GM19467 (cell line): ENCODE measurements at regions not wholly inside any gene's neighbourhood (a gene's known extent, or its start where the extent isn't known, plus 50 kb on each side); places are given as distances from the start of the nearest gene placed in this dataset.

Experiments used
- ATAC-seq: cut with Tn5 transposase; IDR thresholded peaks from one replicate; pipeline ENCODE4 v1.9.1; 2021; ENCODE audit warnings: mild to moderate bottlenecking, moderate library complexity; ENCODE audit not compliant: unreplicated experiment

GRCh38 chr5:143476601-143477211 lies 73.2 kb upstream of the NR3C1 start:
- no peak for ATAC-seq

- ATAC-seq: no peak
These were observed 71.1 kb upstream of the NR3C1 start for GRCh38 chr5:143474616-143475015.

GRCh38 chr5:143473481-143473880 lies 70.0 kb upstream of the NR3C1 start:
- no peak for ATAC-seq

- ATAC-seq: no peak
These were observed 69.1 kb upstream of the NR3C1 start for GRCh38 chr5:143472576-143472975.

- no peak for ATAC-seq
These were observed 68.4 kb upstream of the NR3C1 start for GRCh38 chr5:143471666-143472464.

- no peak for ATAC-seq
These were observed 67.6 kb upstream of the NR3C1 start for GRCh38 chr5:143471041-143471509.

GRCh38 chr5:143470120-143470519 lies 66.6 kb upstream of the NR3C1 start:
- ATAC-seq: no peak

- no peak for ATAC-seq
These were observed 65.6 kb upstream of the NR3C1 start for GRCh38 chr5:143469125-143469524.

GRCh38 chr5:143466632-143467031 lies 63.1 kb upstream of the NR3C1 start:
- no peak for ATAC-seq

GRCh38 chr5:143464723-143465490 lies 61.4 kb upstream of the NR3C1 start:
- ATAC-seq: no peak

GRCh38 chr5:143462431-143462830 lies 58.9 kb upstream of the NR3C1 start:
- ATAC-seq: no peak

- ATAC-seq: no peak
These were observed 55.9 kb upstream of the NR3C1 start for GRCh38 chr5:143459433-143459832.

GRCh38 chr5:143456952-143457547 lies 53.6 kb upstream of the NR3C1 start:
- no peak for ATAC-seq

GRCh38 chr5:143454936-143455516 lies 51.5 kb upstream of the NR3C1 start:
- ATAC-seq: no peak

GRCh38 chr5:143453720-143454119 lies 50.2 kb upstream of the NR3C1 start:
- ATAC-seq: no peak
